HEK293T (cell line): ENCODE measurements at regions not wholly inside any gene's neighbourhood (a gene's known extent, or its start where the extent isn't known, plus 50 kb on each side); places are given as distances from the start of the nearest gene placed in this dataset.
"Not testable (repeated sequence)": the region's sequence is repeated elsewhere in the genome, so short reads cannot be mapped to it uniquely, and the experiment has no call there.

ENCODE experiments used
- CTCF ChIA-PET: fragments of 350-600 bp; formaldehyde crosslinking; extraction: SDS; loops from one replicate; lab custom pipeline; 2021; ENCODE audit warnings: antibody characterized with exemption, inconsistent platforms; lab: Yijun Ruan, JAX
- POLR2A ChIA-PET: fragments of 350-600 bp; formaldehyde crosslinking; extraction: SDS; loops from one replicate; lab custom pipeline; 2020; ENCODE audit warnings: antibody characterized with exemption, inconsistent platforms; lab: Yijun Ruan, JAX
- DNase-seq: peaks from one replicate; pipeline ENCODE4 v3.0.0; 2012; ENCODE audit warnings: mixed read lengths; ENCODE audit errors: extremely low spot score
- ARNT ChIP-seq: fragments of 450-650 bp; IDR thresholded peaks from 2 replicates; pipeline ENCODE4 v1.6.1; 2017; ENCODE audit warnings: mild to moderate bottlenecking
- BHLHE40 ChIP-seq: fragments of 450-650 bp; IDR thresholded peaks from 2 replicates; pipeline ENCODE4 v1.6.1; 2016; ENCODE audit warnings: mild to moderate bottlenecking, moderate library complexity, borderline replicate concordance
- CTBP1 ChIP-seq: fragments of 450-650 bp; IDR thresholded peaks from 2 replicates; pipeline ENCODE4 v1.6.1; 2016; ENCODE audit warnings: borderline replicate concordance
- ELF4 ChIP-seq: fragments of 450-650 bp; IDR thresholded peaks from 2 replicates; pipeline ENCODE4 v1.6.1; 2017; ENCODE audit warnings: antibody characterized with exemption
- FOXA1 ChIP-seq: fragments of 450-650 bp; IDR thresholded peaks from 2 replicates; pipeline ENCODE4 v1.6.1; 2016; ENCODE audit warnings: mild to moderate bottlenecking
- FOXK2 ChIP-seq: fragments of 450-650 bp; IDR thresholded peaks from 2 replicates; pipeline ENCODE4 v1.6.1; 2016; ENCODE audit warnings: mild to moderate bottlenecking
- FOXM1 ChIP-seq: fragments of 450-650 bp; IDR thresholded peaks from 2 replicates; pipeline ENCODE4 v1.6.1; 2017; ENCODE audit warnings: mild to moderate bottlenecking, borderline replicate concordance
- HDGF ChIP-seq: fragments of 450-650 bp; IDR thresholded peaks from 2 replicates; pipeline ENCODE4 v1.6.1; 2017; ENCODE audit warnings: antibody characterized with exemption, borderline replicate concordance
- L3MBTL2 ChIP-seq: fragments of 450-650 bp; conservative IDR thresholded peaks from 2 replicates; pipeline ENCODE4 v1.6.1; 2016; ENCODE audit warnings: mild to moderate bottlenecking
- LEF1 ChIP-seq: fragments of 450-650 bp; IDR thresholded peaks from 2 replicates; pipeline ENCODE4 v1.6.1; 2017; ENCODE audit warnings: mild to moderate bottlenecking, borderline replicate concordance
- NFRKB ChIP-seq: fragments of 450-650 bp; IDR thresholded peaks from 2 replicates; pipeline ENCODE4 v1.6.1; 2016; ENCODE audit warnings: mild to moderate bottlenecking, moderate library complexity
- PKNOX1 ChIP-seq: fragments of 450-650 bp; IDR thresholded peaks from 2 replicates; pipeline ENCODE4 v1.6.1; 2016
- SP1 ChIP-seq: fragments of 450-650 bp; IDR thresholded peaks from 2 replicates; pipeline ENCODE4 v1.6.1; 2017
- SUZ12 ChIP-seq: fragments of 450-650 bp; IDR thresholded peaks from 2 replicates; pipeline ENCODE4 v1.6.1; 2016; ENCODE audit warnings: mild to moderate bottlenecking
- TARDBP ChIP-seq: fragments of 450-650 bp; IDR thresholded peaks from 2 replicates; pipeline ENCODE4 v1.6.1; 2016
- ZNF384 ChIP-seq: fragments of 450-650 bp; IDR thresholded peaks from 2 replicates; pipeline ENCODE4 v1.6.1; 2016

GRCh38 chr1:189992856-189993255, 484.8 kb downstream of the BRINP3 start:
- TF ChIP-seq NFRKB (no peak), SUZ12 (no peak), ZNF384 (no peak), ARNT (no peak), CTBP1 (no peak), BHLHE40 (no peak), LEF1 (no peak), ELF4 (no peak), L3MBTL2 (no peak), FOXK2 (no peak), FOXM1 (no peak)
- ChIA-PET POLR2A (no interaction called here), CTCF (no interaction called here)
- DNase-seq: no peak

- TF ChIP-seq ELF4: no peak
- TF ChIP-seq ARNT: no peak
- no peak for TF ChIP-seq PKNOX1
- TF ChIP-seq SUZ12: no peak
- no peak for TF ChIP-seq FOXK2
- CTCF ChIA-PET: interaction anchor here (0.7 kb wide), 1 partner anchor 14 kb away, joined by 3 read pairs; no protein-coding TSS in a partner anchor
- no peak for DNase-seq
- POLR2A ChIA-PET: no interaction called here
Measured at GRCh38 chr1:190000365-190000872, 477.2 kb downstream of the BRINP3 start.

- DNase-seq: no peak
- CTCF ChIA-PET: no interaction called here
- POLR2A ChIA-PET: no interaction called here
- TF ChIP-seq ARNT (no peak), ZNF384 (no peak), L3MBTL2 (no peak), FOXK2 (no peak), HDGF (no peak), CTBP1 (no peak), SUZ12 (no peak), NFRKB (no peak), PKNOX1 (no peak), FOXM1 (no peak), BHLHE40 (no peak), SP1 (no peak), TARDBP (no peak), ELF4 (no peak), LEF1 (no peak), FOXA1 (no peak)
Measured at GRCh38 chr1:190001187-190001586, 476.5 kb downstream of the BRINP3 start.

GRCh38 chr1:190003376-190003775, 474.3 kb downstream of the BRINP3 start:
- ChIA-PET POLR2A (no interaction called here), CTCF (no interaction called here)
- no peak for DNase-seq
- no peak for TF ChIP-seq SUZ12
- TF ChIP-seq FOXA1: no peak
- TF ChIP-seq LEF1: no peak
- no peak for TF ChIP-seq NFRKB
- TF ChIP-seq PKNOX1: no peak
- TF ChIP-seq BHLHE40: no peak
- TF ChIP-seq CTBP1: no peak
- TF ChIP-seq L3MBTL2: no peak
- no peak for TF ChIP-seq FOXM1

GRCh38 chr1:190011585-190011984, 466.1 kb downstream of the BRINP3 start:
- ChIA-PET CTCF (no interaction called here), POLR2A (no interaction called here)
- DNase-seq: no peak

GRCh38 chr1:190019151-190019550, 458.5 kb downstream of the BRINP3 start:
- CTCF ChIA-PET: interaction anchor here (0.5 kb wide), 1 partner anchor 9 kb away, joined by 3 read pairs; no protein-coding TSS in a partner anchor
- DNase-seq, POLR2A ChIA-PET: not testable (repeated sequence)

More at GRCh38 chr1:190011585-190011984, 466.1 kb downstream of the BRINP3 start:
- TF ChIP-seq CTBP1 (no peak), NFRKB (no peak), ARNT (no peak), FOXK2 (no peak), FOXM1 (no peak), PKNOX1 (no peak), TARDBP (no peak), LEF1 (no peak), ZNF384 (no peak), L3MBTL2 (no peak), ELF4 (no peak), BHLHE40 (no peak), SP1 (no peak), SUZ12 (no peak)
